Ovary (tissue), 3 donors: ENCODE measurements at regions not wholly inside any gene's neighbourhood (a gene's known extent, or its start where the extent isn't known, plus 50 kb on each side); places are given as distances from the start of the nearest gene placed in this dataset.

ENCODE experiments used
- EP300 ChIP-seq: sonication (generic); formaldehyde crosslinking; IDR thresholded peaks from one replicate; pipeline ENCODE4 v1.6.1; 2017; ENCODE audit warnings: antibody characterized with exemption
- POLR2A ChIP-seq: fragments of 450-650 bp; IDR thresholded peaks from one replicate; pipeline ENCODE4 v1.6.1; 2017; ENCODE audit warnings: antibody characterized with exemption, mild to moderate bottlenecking, moderate library complexity
- TF ChIP-seq, protein P1 (sequence below), 3 donors: fragments of 450-650 bp in 2 of 3; fragments of 200-600 bp in 1 of 3; IDR thresholded peaks; one replicate each; pipeline versions ENCODE4 v1.5.1 to v1.8.0; 2016 to 2022; ENCODE audit warnings: antibody characterized with exemption in 3 of 3, mild to moderate bottlenecking in 1 of 3
- donor health status: DM: no; HTN: no; CAD: no.

GRCh38 chr15:60215225-60215963, 182.4 kb downstream of the ANXA2 start:
- TF ChIP-seq, protein P1, sequence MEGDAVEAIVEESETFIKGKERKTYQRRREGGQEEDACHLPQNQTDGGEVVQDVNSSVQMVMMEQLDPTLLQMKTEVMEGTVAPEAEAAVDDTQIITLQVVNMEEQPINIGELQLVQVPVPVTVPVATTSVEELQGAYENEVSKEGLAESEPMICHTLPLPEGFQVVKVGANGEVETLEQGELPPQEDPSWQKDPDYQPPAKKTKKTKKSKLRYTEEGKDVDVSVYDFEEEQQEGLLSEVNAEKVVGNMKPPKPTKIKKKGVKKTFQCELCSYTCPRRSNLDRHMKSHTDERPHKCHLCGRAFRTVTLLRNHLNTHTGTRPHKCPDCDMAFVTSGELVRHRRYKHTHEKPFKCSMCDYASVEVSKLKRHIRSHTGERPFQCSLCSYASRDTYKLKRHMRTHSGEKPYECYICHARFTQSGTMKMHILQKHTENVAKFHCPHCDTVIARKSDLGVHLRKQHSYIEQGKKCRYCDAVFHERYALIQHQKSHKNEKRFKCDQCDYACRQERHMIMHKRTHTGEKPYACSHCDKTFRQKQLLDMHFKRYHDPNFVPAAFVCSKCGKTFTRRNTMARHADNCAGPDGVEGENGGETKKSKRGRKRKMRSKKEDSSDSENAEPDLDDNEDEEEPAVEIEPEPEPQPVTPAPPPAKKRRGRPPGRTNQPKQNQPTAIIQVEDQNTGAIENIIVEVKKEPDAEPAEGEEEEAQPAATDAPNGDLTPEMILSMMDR (IDR thresholded peaks at IDR 0.05), result no peak
- TF ChIP-seq POLR2A (no peak), EP300 (no peak)
